Osteocyte (in vitro differentiated cells): ENCODE measurements at regions not wholly inside any gene's neighbourhood (a gene's known extent, or its start where the extent isn't known, plus 50 kb on each side); places are given as distances from the start of the nearest gene placed in this dataset.

Source experiments
- DNase-seq: peaks from one replicate; pipeline ENCODE4 v3.0.0; 2021; ENCODE audit warnings: mixed read lengths; ENCODE audit not compliant: unreplicated experiment; ENCODE audit errors: extremely low spot score
- H3K27ac Mint-ChIP-seq: one replicate; pipeline ENCODE4 v1.8.0; 2021; ENCODE audit warnings: mild to moderate bottlenecking, mixed read lengths; ENCODE audit not compliant: unreplicated experiment
- H3K27me3 Mint-ChIP-seq: one replicate; pipeline ENCODE4 v1.8.0; 2021; ENCODE audit warnings: mixed read lengths; ENCODE audit not compliant: unreplicated experiment
- H3K36me3 Mint-ChIP-seq: one replicate; pipeline ENCODE4 v1.8.0; 2021; ENCODE audit warnings: mixed read lengths; ENCODE audit not compliant: unreplicated experiment
- H3K4me1 Mint-ChIP-seq: one replicate; pipeline ENCODE4 v1.8.0; 2021; ENCODE audit warnings: mixed read lengths; ENCODE audit not compliant: unreplicated experiment
- H3K4me3 Mint-ChIP-seq: one replicate; pipeline ENCODE4 v1.8.0; 2021; ENCODE audit warnings: mild to moderate bottlenecking, moderate library complexity, mixed read lengths; ENCODE audit not compliant: unreplicated experiment
- H3K9me3 Mint-ChIP-seq: one replicate; pipeline ENCODE4 v1.8.0; 2021; ENCODE audit warnings: mixed read lengths; ENCODE audit not compliant: unreplicated experiment
- CTCF ChIP-seq: fragments of 200-600 bp; sonication (generic); IDR thresholded peaks from 2 replicates; pipeline ENCODE4 v1.5.0; 2021; ENCODE audit warnings: antibody characterized with exemption, mild to moderate bottlenecking, moderate library complexity

DNA sequence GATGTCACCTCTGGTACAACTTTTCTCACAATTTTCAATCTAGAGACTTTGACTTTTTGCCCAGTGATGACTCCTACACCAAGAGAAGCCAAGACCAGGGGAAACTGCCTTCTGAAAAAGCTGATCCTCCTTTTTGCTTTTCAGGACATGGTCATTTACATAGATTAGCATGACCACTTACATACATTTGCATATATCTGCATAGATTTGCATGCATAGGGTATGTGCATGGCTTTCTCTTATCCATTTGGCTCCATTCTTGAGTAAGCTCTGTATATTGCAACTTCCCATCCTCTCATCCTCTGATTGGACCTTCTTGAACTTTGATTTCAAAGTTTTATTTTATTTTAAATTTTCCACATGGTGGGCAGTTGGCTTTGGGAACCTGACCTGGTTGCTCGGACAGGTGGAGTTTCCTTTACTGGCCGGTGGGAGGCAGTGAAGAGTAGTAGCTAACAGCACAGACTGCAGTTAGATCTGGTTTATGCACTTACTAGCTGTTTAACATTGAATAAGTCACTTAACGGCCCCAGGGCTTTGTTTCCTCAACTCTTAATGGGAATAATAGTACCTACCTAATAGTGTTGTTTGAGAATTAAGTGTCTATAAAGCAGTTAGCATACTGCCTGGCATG lies 92.9 kb downstream of the GPR139 start:
- no peaks in the 10 kb centered on the region for H3K9me3 Mint-ChIP-seq
- H3K4me3 Mint-ChIP-seq = no peak overlapping the region
- no peaks in the 10 kb centered on the region for H3K36me3 Mint-ChIP-seq
- H3K27me3 Mint-ChIP-seq = no peaks in the 10 kb centered on the region
- no peak overlapping the region for H3K27ac Mint-ChIP-seq
- TF ChIP-seq CTCF = peak; percentile 15
- no peaks in the 10 kb centered on the region for H3K4me1 Mint-ChIP-seq
- DNase-seq = no peak

DNA sequence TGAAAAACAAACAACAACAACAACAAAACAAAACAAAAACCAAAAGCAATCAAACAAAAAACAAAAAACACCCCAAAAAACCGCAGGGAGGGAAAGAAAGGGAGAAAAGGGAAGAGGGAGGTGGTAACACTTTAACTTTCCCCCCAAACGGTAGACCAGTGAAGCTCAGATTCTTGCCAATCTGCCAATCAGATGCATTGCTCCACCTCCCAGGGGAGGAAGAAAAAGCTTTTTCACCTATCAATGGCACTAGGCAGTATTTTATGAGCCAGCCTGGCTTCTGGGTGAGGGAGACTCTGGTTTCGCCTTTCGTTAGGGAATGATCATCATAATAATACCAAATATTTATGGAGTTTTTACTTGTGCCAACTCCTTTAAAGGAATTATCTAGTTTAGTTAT lies 94.1 kb downstream of the GPR139 start:
- H3K27me3 Mint-ChIP-seq = no peaks in the 10 kb centered on the region
- no peaks in the 10 kb centered on the region for H3K9me3 Mint-ChIP-seq
- no peak for DNase-seq
- H3K4me1 Mint-ChIP-seq = no peaks in the 10 kb centered on the region
- no peak for TF ChIP-seq CTCF
- H3K4me3 Mint-ChIP-seq = no peak overlapping the region
- H3K27ac Mint-ChIP-seq = no peak overlapping the region
- H3K36me3 Mint-ChIP-seq = no peaks in the 10 kb centered on the region

DNA sequence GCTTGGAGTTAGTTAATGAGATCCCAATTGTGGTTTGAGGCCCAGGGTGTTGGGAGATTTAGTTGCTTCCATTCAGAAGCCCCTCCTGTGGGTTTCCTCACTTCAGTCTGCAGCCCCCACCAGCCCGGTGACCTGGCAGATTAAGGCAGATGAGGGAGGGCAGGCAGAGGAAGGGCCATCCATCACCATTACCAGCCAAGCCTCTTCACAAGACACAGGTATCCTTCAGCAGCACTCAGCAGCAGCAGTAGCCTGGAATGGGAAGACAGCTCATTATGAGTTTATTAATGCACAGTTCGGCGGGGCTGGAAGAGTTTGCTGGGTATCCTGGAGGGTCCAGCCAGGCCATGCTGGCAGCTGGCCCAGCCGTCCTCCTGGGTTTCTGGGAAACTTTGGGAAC lies 90.0 kb upstream of the GPRC5B start:
- H3K4me3 Mint-ChIP-seq = no peak overlapping the region
- DNase-seq = peak; percentile 53
- H3K36me3 Mint-ChIP-seq = no peaks in the 10 kb centered on the region
- H3K27ac Mint-ChIP-seq = no peak overlapping the region
- TF ChIP-seq CTCF = no peak
- no peaks in the 10 kb centered on the region for H3K4me1 Mint-ChIP-seq
- H3K9me3 Mint-ChIP-seq = no peaks in the 10 kb centered on the region
- no peaks in the 10 kb centered on the region for H3K27me3 Mint-ChIP-seq

- Mint-ChIP-seq H3K4me1 (no peaks in the 10 kb centered on the region), H3K9me3 (no peaks in the 10 kb centered on the region), H3K36me3 (no peaks in the 10 kb centered on the region), H3K4me3 (no peak overlapping the region), H3K27ac (no peak overlapping the region), H3K27me3 (no peaks in the 10 kb centered on the region)
- DNase-seq = peak; percentile 56
- no peak for TF ChIP-seq CTCF
Observed at GRCh38 chr16:19972111-19972510, 87.5 kb upstream of the GPRC5B start.

- peak; percentile 60 for DNase-seq
- Mint-ChIP-seq H3K27ac (no peak overlapping the region), H3K4me3 (no peak overlapping the region), H3K9me3 (no peaks in the 10 kb centered on the region), H3K4me1 (no peaks in the 10 kb centered on the region), H3K36me3 (no peaks in the 10 kb centered on the region), H3K27me3 (no peaks in the 10 kb centered on the region)
- no peak for TF ChIP-seq CTCF
Observed at GRCh38 chr16:19968891-19969683, 84.4 kb upstream of the GPRC5B start.
